Astrocyte (in vitro differentiated cells and primary cell): ENCODE measurements at regions not wholly inside any gene's neighbourhood (a gene's known extent, or its start where the extent isn't known, plus 50 kb on each side); places are given as distances from the start of the nearest gene placed in this dataset.

ENCODE experiments used
- EZH2 ChIP-seq: IDR thresholded peaks from 2 replicates; pipeline ENCODE4 v1.6.1; 2012; ENCODE audit warnings: mild to moderate bottlenecking, low read length, inconsistent platforms; ENCODE audit not compliant: insufficient read depth
- TF ChIP-seq, protein P1 (sequence below): IDR thresholded peaks from 2 replicates; pipeline ENCODE4 v1.5.1; 2011; ENCODE audit warnings: low read depth, mild to moderate bottlenecking, inconsistent platforms, low read length, moderate library complexity; ENCODE audit not compliant: insufficient read depth

DNA sequence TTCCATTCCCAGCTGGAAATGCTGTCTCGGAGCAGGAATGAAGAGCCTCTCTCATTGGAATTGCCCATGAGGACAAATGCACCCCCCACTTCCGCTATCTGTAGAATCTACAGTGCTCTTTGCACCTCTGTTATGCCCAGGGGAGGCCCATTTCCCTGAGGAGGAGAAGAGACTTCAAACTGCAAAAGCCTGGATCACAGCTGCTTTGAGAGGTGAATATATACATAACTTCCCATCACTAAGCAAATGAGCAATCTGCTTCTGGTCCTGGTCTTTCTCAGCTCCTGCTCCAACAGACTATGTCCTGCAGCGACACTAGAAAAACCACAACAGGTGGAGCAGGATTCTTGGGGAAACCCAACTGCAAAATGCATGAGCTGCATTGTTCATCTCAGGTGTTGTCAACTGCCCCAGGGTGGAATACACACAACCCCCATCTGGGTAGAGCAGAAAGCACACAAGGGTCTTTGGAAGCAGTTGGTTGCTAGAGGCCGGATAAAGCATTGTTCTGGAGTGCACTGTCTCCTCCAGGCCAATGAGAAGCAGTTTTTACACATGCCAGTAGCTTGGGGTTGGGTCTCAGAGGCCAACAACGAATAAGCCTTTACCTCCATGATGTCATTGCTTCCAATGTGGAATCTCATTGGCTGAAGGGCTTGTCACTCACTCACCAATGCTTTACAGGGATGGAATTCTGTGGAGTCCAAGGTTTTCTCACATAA is 67.7 kb upstream of the RAB4A start:
- TF ChIP-seq, protein P1, sequence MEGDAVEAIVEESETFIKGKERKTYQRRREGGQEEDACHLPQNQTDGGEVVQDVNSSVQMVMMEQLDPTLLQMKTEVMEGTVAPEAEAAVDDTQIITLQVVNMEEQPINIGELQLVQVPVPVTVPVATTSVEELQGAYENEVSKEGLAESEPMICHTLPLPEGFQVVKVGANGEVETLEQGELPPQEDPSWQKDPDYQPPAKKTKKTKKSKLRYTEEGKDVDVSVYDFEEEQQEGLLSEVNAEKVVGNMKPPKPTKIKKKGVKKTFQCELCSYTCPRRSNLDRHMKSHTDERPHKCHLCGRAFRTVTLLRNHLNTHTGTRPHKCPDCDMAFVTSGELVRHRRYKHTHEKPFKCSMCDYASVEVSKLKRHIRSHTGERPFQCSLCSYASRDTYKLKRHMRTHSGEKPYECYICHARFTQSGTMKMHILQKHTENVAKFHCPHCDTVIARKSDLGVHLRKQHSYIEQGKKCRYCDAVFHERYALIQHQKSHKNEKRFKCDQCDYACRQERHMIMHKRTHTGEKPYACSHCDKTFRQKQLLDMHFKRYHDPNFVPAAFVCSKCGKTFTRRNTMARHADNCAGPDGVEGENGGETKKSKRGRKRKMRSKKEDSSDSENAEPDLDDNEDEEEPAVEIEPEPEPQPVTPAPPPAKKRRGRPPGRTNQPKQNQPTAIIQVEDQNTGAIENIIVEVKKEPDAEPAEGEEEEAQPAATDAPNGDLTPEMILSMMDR, result no peak
- TF ChIP-seq EZH2, result no peak
